HepG2 (cell line): ENCODE measurements at regions not wholly inside any gene's neighbourhood (a gene's known extent, or its start where the extent isn't known, plus 50 kb on each side); places are given as distances from the start of the nearest gene placed in this dataset.

Source experiments
- ATAC-seq: fragments of 200-7000 bp; cut with Tn5 transposase; 3 replicates; pipeline ENCODE4 v1.9.1; 2020; ENCODE audit warnings: mild to moderate bottlenecking, moderate library complexity
- BruUV-seq: library from RNA; stranded (reverse); fragments of 400-500 nt; replicated peaks from 2 replicates; lab custom pipeline; 2021; lab: Mats Ljungman, UMichigan
- CTCF ChIA-PET: fragments of 300-600 bp; formaldehyde crosslinking; extraction: SDS; loops from one replicate; lab custom pipeline; 2021; ENCODE audit warnings: low total read pairs, inconsistent platforms, low intra/inter-chr PET ratio; lab: Yijun Ruan, JAX
- POLR2A ChIA-PET: fragments of 350-600 bp; sonication (Branson Sonifier 250); formaldehyde crosslinking; loops from one replicate; lab custom pipeline; 2020; ENCODE audit warnings: antibody characterized with exemption, inconsistent platforms; lab: Yijun Ruan, JAX
- DNase-seq: peaks from one replicate; pipeline ENCODE4 v3.0.0-alpha.2; 2015; ENCODE audit warnings: low spot score
- FAIRE-seq: peaks from 3 replicates; lab custom pipeline; 2011; peaks lifted over from hg19 to GRCh38; lab: Jason Lieb, UNC
- H2AFZ ChIP-seq: one replicate; pipeline ENCODE4 v1.6.1; 2011; ENCODE audit warnings: low read length, inconsistent platforms
- H3K27ac ChIP-seq: fragments of 300-600 bp; 3 replicates; pipeline ENCODE4 v1.8.0; 2011; ENCODE audit warnings: mixed run types, mild to moderate bottlenecking, mixed read lengths, low read length, inconsistent platforms; ENCODE audit not compliant: insufficient read depth; ENCODE audit errors: extremely low read length
- H3K27me3 ChIP-seq, 2 experiments: fragments of 200-600 bp in 1 of 2; 2 replicates in 1 of 2; 3 replicates in 1 of 2; pipeline versions ENCODE4 v1.6.0 to v1.8.0; 2011; ENCODE audit warnings: low read length in 2 of 2, mild to moderate bottlenecking in 2 of 2, moderate library complexity in 2 of 2, inconsistent platforms in 1 of 2; ENCODE audit not compliant: insufficient read depth in 2 of 2, control insufficient read depth in 1 of 2
- H3K36me3 ChIP-seq, 2 experiments: fragments of 200-600 bp in 1 of 2; replicated peaks in 1 of 2; 2 replicates in 1 of 2; 3 replicates in 1 of 2; pipeline versions ENCODE4 v1.5.1 to v1.8.0; 2011; ENCODE audit warnings: low read length in 2 of 2, inconsistent platforms in 1 of 2; ENCODE audit not compliant: insufficient read depth in 2 of 2, control insufficient read depth in 1 of 2
- H3K4me1 ChIP-seq: 2 replicates; pipeline ENCODE4 v1.5.1; 2012; ENCODE audit warnings: low read length, inconsistent platforms; ENCODE audit not compliant: insufficient read depth
- H3K4me2 ChIP-seq: 2 replicates; pipeline ENCODE4 v1.6.0; 2011; ENCODE audit warnings: low read depth, low read length, inconsistent platforms
- H3K4me3 ChIP-seq, 3 experiments: fragments of 200-600 bp in 1 of 3; sonication (generic), shearing (Covaris generic) in 1 of 3; replicated peaks in 1 of 3; 2 replicates each; pipeline ENCODE4 v1.5.1; 2011 to 2016; ENCODE audit warnings: low read length in 3 of 3, inconsistent platforms in 2 of 3, low read depth in 2 of 3, mild to moderate bottlenecking in 2 of 3, control low read depth in 1 of 3, mixed read lengths in 1 of 3; ENCODE audit not compliant: insufficient read depth in 1 of 3
- H3K79me2 ChIP-seq: one replicate; pipeline ENCODE4 v1.6.1; 2011; ENCODE audit warnings: low read length, inconsistent platforms; ENCODE audit not compliant: insufficient read depth
- H3K9ac ChIP-seq: 2 replicates; pipeline ENCODE4 v1.6.0; 2011; ENCODE audit warnings: mild to moderate bottlenecking, low read depth, low read length, inconsistent platforms; ENCODE audit not compliant: insufficient read depth
- H3K9me3 ChIP-seq: 2 replicates; pipeline ENCODE4 v1.5.1; 2012; ENCODE audit warnings: mild to moderate bottlenecking, low read length
- H4K20me1 ChIP-seq: 2 replicates; pipeline ENCODE4 v1.6.0; 2011; ENCODE audit warnings: inconsistent platforms, mild to moderate bottlenecking, low read length, moderate library complexity; ENCODE audit not compliant: insufficient read depth
- CREM ChIP-seq, 2 experiments: sonication (generic) in 1 of 2; formaldehyde crosslinking in 1 of 2; IDR thresholded peaks; 2 replicates each; pipeline versions ENCODE4 v1.4.0 to v1.6.1; 2016 to 2020; ENCODE audit warnings: antibody characterized with exemption in 1 of 2, mild to moderate bottlenecking in 1 of 2, missing genetic modification reagents in 1 of 2
- NBN ChIP-seq: fragments of 450-650 bp; conservative IDR thresholded peaks from 2 replicates; pipeline ENCODE4 v1.6.1; 2017
- NFYB ChIP-seq: sonication (generic); formaldehyde crosslinking; IDR thresholded peaks from 2 replicates; pipeline ENCODE4 v1.4.0; 2020; ENCODE audit warnings: missing genetic modification reagents
- PHB2 ChIP-seq: fragments of 450-650 bp; IDR thresholded peaks from 2 replicates; pipeline ENCODE4 v1.6.1; 2018; ENCODE audit not compliant: partially characterized antibody
- SMAD9 ChIP-seq: sonication (generic); formaldehyde crosslinking; IDR thresholded peaks from 2 replicates; pipeline ENCODE4 v1.5.1; 2020; ENCODE audit warnings: mild to moderate bottlenecking, missing genetic modification reagents
- SSRP1 ChIP-seq: IDR thresholded peaks from 2 replicates; pipeline ENCODE4 v1.6.1; 2016; ENCODE audit warnings: control low read depth
- ZNF12 ChIP-seq: sonication (generic); formaldehyde crosslinking; IDR thresholded peaks from 2 replicates; pipeline ENCODE4 v1.5.0; 2020; ENCODE audit warnings: missing genetic modification reagents
- ZNF121 ChIP-seq: sonication (generic); formaldehyde crosslinking; IDR thresholded peaks from 2 replicates; pipeline ENCODE4 v1.5.0; 2020; ENCODE audit warnings: mild to moderate bottlenecking, missing genetic modification reagents
- ZXDC ChIP-seq: sonication (generic); formaldehyde crosslinking; IDR thresholded peaks from 2 replicates; pipeline ENCODE4 v1.5.0; 2020; ENCODE audit warnings: mild to moderate bottlenecking, missing genetic modification reagents
- WGBS: methylation state at CpG from one replicate; pipeline ENCODE4 v1.1.6; 2017; ENCODE audit warnings: low lambda C conversion rate; 5-methylcytosine and 5-hydroxymethylcytosine counted together
- in situ Hi-C: cut with HindIII; loops from 2 replicates; pipeline ENCODE4 v1.10.0; 2017; ENCODE audit warnings: low pct_unique_long_range_greater_than_20kb; ENCODE audit not compliant: extremely low pct_ligation_motif_present
- intact Hi-C: fragments of 100-400 bp; cut with micrococcal nuclease; formaldehyde crosslinking; loops from one replicate; pipeline ENCODE4 v1.10.0; 2022; ENCODE audit not compliant: unreplicated experiment

GRCh38 chr7:80082213-80082612, 52.4 kb upstream of the GNAI1 start:
- intact Hi-C loops: no loop called here
- FAIRE-seq (no peak), ATAC-seq (no peak), DNase-seq (no peak)
- H2AFZ ChIP-seq: no peak overlapping the region
- in situ Hi-C loops: no loop called here
- H3K4me3 ChIP-seq: no peak overlapping the region
- no peaks in the 10 kb centered on the region for H3K36me3 ChIP-seq
- no peaks in the 10 kb centered on the region for H3K9me3 ChIP-seq
- H3K4me1 ChIP-seq: peaks cover 3% of the 10 kb centered on the region; the same call in 1 of the 2 replicates
- ChIA-PET CTCF (no interaction called here), POLR2A (no interaction called here)
- H3K79me2 ChIP-seq: no peaks in the 10 kb centered on the region
- BruUV-seq: no TSS peak
- no peak overlapping the region for H3K9ac ChIP-seq
- no peak for TF ChIP-seq SSRP1 (CRISPR knock-in tag)
- TF ChIP-seq SMAD9 (CRISPR knock-in tag): no peak
- TF ChIP-seq NFYB: no peak
- no peak for TF ChIP-seq CREM (IDR thresholded peaks at IDR 0.05)
- TF ChIP-seq CREM (CRISPR knock-in tag; IDR thresholded peaks at IDR 0.05): no peak
- no peak for TF ChIP-seq PHB2
- no peaks in the 10 kb centered on the region for H3K27me3 ChIP-seq
- H3K27ac ChIP-seq: no peak overlapping the region
- no peaks in the 10 kb centered on the region for H4K20me1 ChIP-seq
- H3K4me2 ChIP-seq: no peak overlapping the region

- no peak for TF ChIP-seq ZXDC (CRISPR knock-in tag)
- no peak for TF ChIP-seq ZNF12
- TF ChIP-seq NBN: no peak
- no peak for TF ChIP-seq ZNF121 (CRISPR knock-in tag)
- BruUV-seq: no TSS peak
- intact Hi-C loops (no loop called here), in situ Hi-C loops (no loop called here)
- Histone ChIP-seq H3K4me3 (no peak overlapping the region), H3K79me2 (no peaks in the 10 kb centered on the region), H3K9me3 (no peaks in the 10 kb centered on the region), H3K27me3 (no peaks in the 10 kb centered on the region), H3K4me1 (no peaks in the 10 kb centered on the region), H3K27ac (no peak overlapping the region), H3K4me2 (no peak overlapping the region), H4K20me1 (no peaks in the 10 kb centered on the region), H3K9ac (no peak overlapping the region), H3K36me3 (no peaks in the 10 kb centered on the region), H2AFZ (no peak overlapping the region)
- FAIRE-seq (no peak), DNase-seq (no peak), ATAC-seq (no peak)
- ChIA-PET CTCF (no interaction called here), POLR2A (no interaction called here)
- 83% methylated on average over 3 of the region's 3 CpGs for WGBS
Measured at GRCh38 chr7:80078886-80079285, 55.7 kb upstream of the GNAI1 start.
